ENCODE measurements at regions not wholly inside any gene's neighbourhood (a gene's known extent, or its start where the extent isn't known, plus 50 kb on each side); places are given as distances from the start of the nearest gene placed in this dataset.
A peak's percentile ranks its signal among the peaks of the same experiment; 100 is the strongest.

GRCh38 chr7:18175801-18176450, 148.3 kb upstream of the PRPS1L1 start:
- Mint-ChIP-seq H3K27me3 (no peaks in the 10 kb centered on the region), H3K36me3 (peaks cover 5% of the 10 kb centered on the region), H3K4me1 (peaks cover 44% of the 10 kb centered on the region), H3K9me3 (peaks cover 2% of the 10 kb centered on the region), H3K4me3 (no peak overlapping the region), H3K27ac (no peak overlapping the region)
- ATAC-seq: no peak

DNA sequence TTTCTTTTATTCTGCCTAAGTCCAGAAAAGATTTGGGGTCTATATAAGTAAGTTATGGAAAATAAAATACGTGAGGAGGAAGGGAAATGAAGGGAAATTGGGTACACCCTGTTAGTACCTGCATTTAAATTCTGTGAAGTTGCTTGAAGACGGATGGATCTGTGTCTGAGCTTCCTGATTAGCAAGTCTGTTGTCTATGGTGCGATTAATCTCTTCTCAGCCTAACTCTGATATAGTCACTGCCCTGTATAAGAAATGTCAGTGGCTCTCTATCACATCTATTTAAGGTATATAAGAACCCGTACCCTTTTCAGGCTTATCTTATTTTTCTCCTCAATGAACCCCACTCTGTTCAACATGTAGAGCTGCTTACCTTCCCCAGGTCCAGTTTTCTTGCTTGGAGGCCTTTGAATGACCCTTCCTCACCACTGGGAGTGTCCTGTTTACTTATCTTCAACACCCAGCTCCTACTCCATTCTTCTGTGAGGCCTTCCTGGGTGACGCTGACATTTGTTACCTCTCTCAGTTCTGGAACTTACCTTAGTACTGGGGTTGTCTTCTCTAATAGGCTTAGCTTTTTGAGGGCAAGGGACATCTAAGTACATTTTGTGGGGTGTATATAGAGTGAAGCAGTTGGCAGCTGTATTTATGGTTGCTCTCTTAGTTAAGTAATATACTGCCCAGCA, 149.6 kb upstream of the PRPS1L1 start:
- Mint-ChIP-seq H3K9me3 (peaks cover 2% of the 10 kb centered on the region), H3K4me3 (peak overlapping the region; percentile 66), H3K27ac (peak overlapping the region; percentile 87), H3K4me1 (peaks cover 44% of the 10 kb centered on the region), H3K27me3 (no peaks in the 10 kb centered on the region), H3K36me3 (peaks cover 5% of the 10 kb centered on the region)
- ATAC-seq: no peak

GRCh38 chr7:18177815-18178660, 150.4 kb upstream of the PRPS1L1 start:
- peak overlapping the region; percentile 66 for H3K4me3 Mint-ChIP-seq
- no peaks in the 10 kb centered on the region for H3K27me3 Mint-ChIP-seq
- ATAC-seq: peak; percentile 92
- H3K36me3 Mint-ChIP-seq: peaks cover 5% of the 10 kb centered on the region
- H3K9me3 Mint-ChIP-seq: no peaks in the 10 kb centered on the region
- peaks cover 44% of the 10 kb centered on the region for H3K4me1 Mint-ChIP-seq
- H3K27ac Mint-ChIP-seq: peak overlapping the region; percentile 87

- H3K36me3 Mint-ChIP-seq: peaks cover under 1% of the 10 kb centered on the region
- H3K9me3 Mint-ChIP-seq: no peaks in the 10 kb centered on the region
- peaks cover 44% of the 10 kb centered on the region for H3K4me1 Mint-ChIP-seq
- no peaks in the 10 kb centered on the region for H3K27me3 Mint-ChIP-seq
- no peak overlapping the region for H3K4me3 Mint-ChIP-seq
- no peak for ATAC-seq
- H3K27ac Mint-ChIP-seq: no peak overlapping the region
These were observed 151.4 kb upstream of the PRPS1L1 start for GRCh38 chr7:18179093-18179492.

DNA sequence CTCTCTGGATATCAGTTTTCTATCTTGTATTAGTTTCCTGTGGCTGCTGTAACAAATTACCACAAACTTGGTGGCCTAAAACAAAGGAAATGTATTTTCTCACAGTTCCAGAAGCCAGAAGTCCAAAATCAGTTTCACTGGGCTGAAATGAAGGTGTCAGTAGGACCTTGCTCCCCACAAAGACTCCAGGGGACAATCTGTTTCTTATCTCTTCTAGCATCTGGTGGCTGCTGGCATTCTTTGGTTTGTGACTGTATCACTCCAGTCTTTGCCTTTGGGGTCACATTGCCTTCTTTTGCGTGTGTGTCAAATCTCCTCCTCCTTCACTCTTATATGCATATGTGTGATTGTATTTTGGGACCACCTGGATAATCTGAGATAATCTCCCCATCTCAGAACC, 153.0 kb upstream of the PRPS1L1 start:
- H3K4me1 Mint-ChIP-seq: peaks cover 30% of the 10 kb centered on the region
- no peaks in the 10 kb centered on the region for H3K9me3 Mint-ChIP-seq
- H3K4me3 Mint-ChIP-seq: no peak overlapping the region
- no peaks in the 10 kb centered on the region for H3K27me3 Mint-ChIP-seq
- ATAC-seq: no peak
- H3K36me3 Mint-ChIP-seq: no peaks in the 10 kb centered on the region
- H3K27ac Mint-ChIP-seq: no peak overlapping the region

DNA sequence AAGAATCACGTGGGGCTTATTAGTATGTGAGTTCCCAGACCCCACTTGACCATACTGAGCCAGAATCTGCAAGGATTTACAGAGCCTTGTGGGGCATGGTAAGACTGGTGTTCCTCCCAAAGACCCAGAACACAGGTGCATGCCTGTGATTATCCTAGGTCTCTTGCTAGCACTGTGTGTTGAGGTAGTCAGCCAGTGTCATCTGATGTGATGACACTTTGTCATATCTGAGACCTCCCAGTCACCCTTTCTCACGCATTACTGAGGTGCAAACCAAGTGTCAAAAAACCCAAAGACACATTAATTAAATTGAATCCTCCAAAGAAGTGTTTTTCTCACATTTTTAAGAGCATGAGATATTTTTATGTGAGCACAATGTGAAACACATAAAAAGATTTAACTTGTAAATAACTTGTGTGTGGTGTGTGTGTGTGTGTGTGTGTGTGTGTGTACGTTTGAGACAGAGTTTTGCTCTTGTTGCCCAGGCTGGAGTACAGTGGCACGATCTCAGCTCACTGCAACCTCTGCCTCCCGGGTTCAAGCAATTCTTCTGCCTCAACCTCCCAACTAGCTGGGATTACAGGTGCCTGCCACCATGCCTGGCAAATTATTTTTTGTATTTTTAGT, 162.0 kb upstream of the PRPS1L1 start:
- no peak overlapping the region for H3K27ac Mint-ChIP-seq
- no peaks in the 10 kb centered on the region for H3K4me1 Mint-ChIP-seq
- H3K4me3 Mint-ChIP-seq: no peak overlapping the region
- peaks cover 3% of the 10 kb centered on the region for H3K9me3 Mint-ChIP-seq
- no peaks in the 10 kb centered on the region for H3K36me3 Mint-ChIP-seq
- no peak for ATAC-seq
- H3K27me3 Mint-ChIP-seq: no peaks in the 10 kb centered on the region

DNA sequence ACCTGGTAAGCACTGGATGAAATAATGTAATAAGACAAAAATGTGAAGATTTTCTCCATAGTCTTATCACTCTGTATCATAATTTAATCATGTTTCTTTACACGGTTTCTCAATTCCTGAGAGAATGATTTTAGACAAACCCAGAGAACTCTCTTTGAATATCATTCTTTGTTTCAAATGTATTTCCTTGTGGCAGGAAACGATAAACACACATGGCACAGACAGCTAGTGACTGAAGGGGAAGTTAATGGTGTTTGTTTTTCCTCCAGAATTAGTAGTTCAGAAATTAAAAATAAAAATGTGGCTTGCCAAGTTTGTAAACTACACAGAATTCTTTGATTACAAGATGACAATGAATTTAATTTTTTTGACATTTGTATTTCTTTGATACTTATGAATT, 163.7 kb upstream of the PRPS1L1 start:
- no peak for ATAC-seq
- no peak overlapping the region for H3K27ac Mint-ChIP-seq
- no peak overlapping the region for H3K4me3 Mint-ChIP-seq
- peaks cover 3% of the 10 kb centered on the region for H3K9me3 Mint-ChIP-seq
- no peaks in the 10 kb centered on the region for H3K27me3 Mint-ChIP-seq
- H3K36me3 Mint-ChIP-seq: no peaks in the 10 kb centered on the region
- H3K4me1 Mint-ChIP-seq: no peaks in the 10 kb centered on the region

- Mint-ChIP-seq H3K36me3 (no peaks in the 10 kb centered on the region), H3K9me3 (peaks cover 3% of the 10 kb centered on the region), H3K27ac (no peak overlapping the region), H3K4me1 (no peaks in the 10 kb centered on the region), H3K4me3 (no peak overlapping the region), H3K27me3 (no peaks in the 10 kb centered on the region)
- ATAC-seq: no peak
These were observed 164.4 kb upstream of the PRPS1L1 start for GRCh38 chr7:18191862-18192625.

GRCh38 chr7:18194616-18195015, 167.0 kb upstream of the PRPS1L1 start:
- no peak for ATAC-seq
- no peaks in the 10 kb centered on the region for H3K9me3 Mint-ChIP-seq
- no peak overlapping the region for H3K4me3 Mint-ChIP-seq
- no peaks in the 10 kb centered on the region for H3K27me3 Mint-ChIP-seq
- no peak overlapping the region for H3K27ac Mint-ChIP-seq
- no peaks in the 10 kb centered on the region for H3K4me1 Mint-ChIP-seq
- H3K36me3 Mint-ChIP-seq: no peaks in the 10 kb centered on the region

DNA sequence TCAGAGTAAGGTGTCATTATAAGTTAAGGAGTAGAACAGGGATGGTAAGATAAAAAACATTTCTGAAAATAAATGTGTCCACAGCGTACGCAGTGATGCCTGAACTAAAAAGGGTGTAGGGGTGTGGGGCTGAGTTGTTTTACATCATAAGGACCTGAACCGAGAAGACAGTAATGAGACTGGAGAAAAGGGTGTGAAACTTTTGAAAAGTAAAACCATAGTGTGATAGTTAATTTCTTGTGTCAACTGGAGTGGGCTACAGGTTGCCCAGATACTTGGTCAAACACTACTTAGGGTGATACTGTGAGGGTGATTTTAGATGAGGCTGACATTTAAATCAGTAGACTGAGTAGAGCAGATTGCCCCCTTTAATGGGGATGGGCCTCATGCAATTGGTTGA, 169.0 kb upstream of the PRPS1L1 start:
- Mint-ChIP-seq H3K27ac (no peak overlapping the region), H3K4me3 (no peak overlapping the region), H3K27me3 (no peaks in the 10 kb centered on the region), H3K9me3 (no peaks in the 10 kb centered on the region), H3K36me3 (no peaks in the 10 kb centered on the region), H3K4me1 (peaks cover under 1% of the 10 kb centered on the region)
- no peak for ATAC-seq

DNA sequence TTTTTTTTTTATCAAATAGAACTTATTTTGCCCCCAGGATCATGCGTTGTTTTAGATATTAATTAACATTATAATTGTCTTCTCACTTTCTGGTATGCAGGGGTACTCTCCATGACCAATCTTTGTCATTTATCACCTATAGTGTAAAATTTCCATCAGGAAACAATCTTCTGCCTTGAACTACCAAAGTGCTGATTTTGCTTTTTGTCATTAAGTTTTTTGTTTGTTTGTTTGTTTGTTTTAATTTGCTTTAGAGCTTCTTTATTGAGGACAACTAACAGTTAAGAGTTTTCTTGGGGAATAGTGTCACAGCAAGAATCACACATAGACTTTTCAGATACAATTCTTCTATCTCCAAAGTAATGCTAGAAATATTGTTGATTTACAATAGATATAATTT, 171.2 kb upstream of the PRPS1L1 start:
- Mint-ChIP-seq H3K4me3 (no peak overlapping the region), H3K36me3 (no peaks in the 10 kb centered on the region), H3K27me3 (no peaks in the 10 kb centered on the region), H3K4me1 (peaks cover 22% of the 10 kb centered on the region), H3K9me3 (no peaks in the 10 kb centered on the region), H3K27ac (no peak overlapping the region)
- no peak for ATAC-seq

DNA sequence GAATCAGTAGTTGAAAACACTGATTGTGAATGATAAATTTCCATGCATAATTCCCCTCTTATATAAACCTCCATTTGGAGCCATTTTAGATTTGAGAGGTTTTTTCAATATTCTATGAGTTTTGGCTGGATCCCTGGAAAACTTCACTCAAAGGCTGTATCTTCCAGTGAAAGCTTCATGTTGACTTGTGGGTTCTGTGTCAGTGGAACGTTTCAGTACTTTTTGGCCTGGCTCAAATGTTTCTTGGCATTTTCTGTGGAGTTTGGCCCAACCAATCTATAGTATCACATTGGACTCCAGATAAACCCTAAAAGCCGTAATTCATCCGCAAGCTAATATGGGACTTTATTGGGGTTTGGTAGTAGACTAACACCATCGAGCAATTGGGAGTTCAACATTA, 172.6 kb upstream of the PRPS1L1 start:
- Mint-ChIP-seq H3K4me1 (peaks cover 23% of the 10 kb centered on the region), H3K4me3 (no peak overlapping the region), H3K27ac (no peak overlapping the region), H3K9me3 (no peaks in the 10 kb centered on the region), H3K27me3 (no peaks in the 10 kb centered on the region), H3K36me3 (no peaks in the 10 kb centered on the region)
- ATAC-seq: no peak

DNA sequence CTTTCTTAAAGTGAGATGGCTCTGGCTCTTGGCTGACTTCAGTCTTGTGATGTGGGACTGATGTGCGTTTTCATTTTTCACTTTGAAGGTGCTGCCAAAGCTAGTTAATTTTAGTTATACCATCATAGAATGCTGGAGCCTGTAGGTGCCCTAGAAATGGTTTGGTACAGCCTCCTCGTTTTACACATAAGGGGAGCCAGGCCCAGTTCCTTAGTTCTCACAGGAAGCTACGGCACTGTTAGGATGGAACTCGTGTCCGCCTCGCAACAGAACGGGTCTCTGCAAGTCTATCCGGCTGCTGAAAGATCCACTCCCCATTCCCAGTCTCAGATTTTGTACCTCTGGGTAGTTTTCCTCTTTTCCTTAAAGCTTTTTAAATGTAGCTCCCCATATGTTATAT, 173.2 kb upstream of the PRPS1L1 start:
- H3K4me3 Mint-ChIP-seq: no peak overlapping the region
- H3K9me3 Mint-ChIP-seq: no peaks in the 10 kb centered on the region
- no peak for ATAC-seq
- peaks cover 23% of the 10 kb centered on the region for H3K4me1 Mint-ChIP-seq
- H3K36me3 Mint-ChIP-seq: no peaks in the 10 kb centered on the region
- no peak overlapping the region for H3K27ac Mint-ChIP-seq
- H3K27me3 Mint-ChIP-seq: no peaks in the 10 kb centered on the region

DNA sequence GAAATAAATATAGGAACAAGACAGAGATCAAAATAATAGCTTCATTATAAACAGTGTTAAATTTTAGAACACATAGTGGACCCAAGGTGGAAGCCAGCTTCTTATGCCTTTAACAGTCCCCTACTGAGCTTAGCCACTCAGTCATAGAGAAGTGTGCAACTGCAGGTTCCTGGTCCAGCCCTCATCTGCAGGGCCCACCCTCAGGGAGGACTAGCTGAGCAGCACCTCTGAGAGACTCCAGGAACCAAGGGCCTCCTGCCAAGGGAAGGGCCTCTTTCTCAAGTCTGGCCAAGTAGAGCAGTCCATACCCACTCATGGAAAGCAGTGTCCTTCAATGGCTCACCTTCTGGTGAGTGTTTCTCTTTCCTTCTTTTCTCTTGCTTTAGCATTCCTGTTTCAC, 173.7 kb upstream of the PRPS1L1 start:
- H3K4me3 Mint-ChIP-seq: no peak overlapping the region
- H3K27ac Mint-ChIP-seq: no peak overlapping the region
- no peaks in the 10 kb centered on the region for H3K27me3 Mint-ChIP-seq
- peaks cover 23% of the 10 kb centered on the region for H3K4me1 Mint-ChIP-seq
- ATAC-seq: no peak
- H3K9me3 Mint-ChIP-seq: no peaks in the 10 kb centered on the region
- H3K36me3 Mint-ChIP-seq: no peaks in the 10 kb centered on the region

Measured in stimulated activated memory B cell treated with anti-CD40 and anti-IgM and Interleukin-4, amounts not matched to agents 10 μg/mL and 1 μg/mL and 100 μg/mL, for 72 hours (primary cell).